Neural progenitor cell (in vitro differentiated cells): ENCODE measurements at regions not wholly inside any gene's neighbourhood (a gene's known extent, or its start where the extent isn't known, plus 50 kb on each side); places are given as distances from the start of the nearest gene placed in this dataset.

Source experiments
- DNase-seq: peaks from one replicate; pipeline ENCODE4 v3.0.0-alpha.2; 2016; ENCODE audit warnings: low spot score
- H2AFZ ChIP-seq: fragments of 200-600 bp; sonication (generic); replicated peaks from 2 replicates; pipeline ENCODE4 v1.6.1; 2016; ENCODE audit warnings: antibody characterized with exemption
- H3F3A ChIP-seq: fragments of 200-600 bp; sonication (generic); 2 replicates; pipeline ENCODE4 v1.6.1; 2016; ENCODE audit warnings: antibody characterized with exemption, low read depth
- H3K27ac ChIP-seq: fragments of 200-600 bp; sonication (generic); 2 replicates; pipeline ENCODE4 v1.5.1; 2016; ENCODE audit warnings: mild to moderate bottlenecking
- H3K27me3 ChIP-seq: fragments of 200-600 bp; sonication (generic); 2 replicates; pipeline ENCODE4 v1.6.1; 2016; ENCODE audit warnings: mild to moderate bottlenecking, moderate library complexity
- H3K36me3 ChIP-seq: fragments of 200-600 bp; sonication (generic); 2 replicates; pipeline ENCODE4 v1.5.1; 2016
- H3K4me1 ChIP-seq: fragments of 200-600 bp; sonication (generic); 2 replicates; pipeline ENCODE4 v1.6.1; 2016; ENCODE audit warnings: mixed run types
- H3K4me2 ChIP-seq: fragments of 200-600 bp; sonication (generic); 2 replicates; pipeline ENCODE4 v1.6.1; 2016
- H3K4me3 ChIP-seq: fragments of 200-600 bp; sonication (generic); 2 replicates; pipeline ENCODE4 v1.5.1; 2016
- H3K79me2 ChIP-seq: fragments of 200-600 bp; sonication (generic); 2 replicates; pipeline ENCODE4 v1.6.1; 2016; ENCODE audit warnings: low read depth
- H3K9ac ChIP-seq: fragments of 200-600 bp; sonication (generic); 2 replicates; pipeline ENCODE4 v1.6.1; 2016
- H3K9me3 ChIP-seq: fragments of 200-600 bp; sonication (generic); 2 replicates; pipeline ENCODE4 v1.5.1; 2016; ENCODE audit warnings: low read depth
- H4K20me1 ChIP-seq: fragments of 200-600 bp; sonication (generic); 2 replicates; pipeline ENCODE4 v1.6.1; 2016; ENCODE audit warnings: low read depth
- H3K27ac Mint-ChIP-seq: 3 replicates; pipeline ENCODE4 v1.8.0; 2021; ENCODE audit warnings: mixed read lengths
- H3K27me3 Mint-ChIP-seq: 2 replicates; pipeline ENCODE4 v1.8.0; 2022; ENCODE audit warnings: low read depth, mild to moderate bottlenecking, inconsistent platforms, moderate library complexity, mixed read lengths; ENCODE audit not compliant: insufficient read depth
- H3K36me3 Mint-ChIP-seq: 3 replicates; pipeline ENCODE4 v1.8.0; 2021; ENCODE audit warnings: mixed read lengths
- H3K4me1 Mint-ChIP-seq: 3 replicates; pipeline ENCODE4 v1.8.0; 2021; ENCODE audit warnings: mixed read lengths
- H3K4me3 Mint-ChIP-seq: 3 replicates; pipeline ENCODE4 v1.8.0; 2021; ENCODE audit warnings: mild to moderate bottlenecking, moderate library complexity, mixed read lengths
- H3K9me3 Mint-ChIP-seq: 3 replicates; pipeline ENCODE4 v1.8.0; 2020; ENCODE audit warnings: mixed read lengths
- CTCF ChIP-seq: fragments of 200-600 bp; sonication (generic); IDR thresholded peaks from 2 replicates; pipeline ENCODE4 v1.5.1; 2017; ENCODE audit warnings: antibody characterized with exemption, mild to moderate bottlenecking
- EZH2 ChIP-seq: fragments of 200-600 bp; sonication (generic); IDR thresholded peaks from 2 replicates; pipeline ENCODE4 v1.6.1; 2017; ENCODE audit warnings: antibody characterized with exemption, mild to moderate bottlenecking, moderate library complexity
- EZH2phosphoT487 ChIP-seq: fragments of 200-600 bp; sonication (generic); IDR thresholded peaks from 2 replicates; pipeline ENCODE4 v1.6.1; 2017; ENCODE audit warnings: antibody characterized with exemption

DNA sequence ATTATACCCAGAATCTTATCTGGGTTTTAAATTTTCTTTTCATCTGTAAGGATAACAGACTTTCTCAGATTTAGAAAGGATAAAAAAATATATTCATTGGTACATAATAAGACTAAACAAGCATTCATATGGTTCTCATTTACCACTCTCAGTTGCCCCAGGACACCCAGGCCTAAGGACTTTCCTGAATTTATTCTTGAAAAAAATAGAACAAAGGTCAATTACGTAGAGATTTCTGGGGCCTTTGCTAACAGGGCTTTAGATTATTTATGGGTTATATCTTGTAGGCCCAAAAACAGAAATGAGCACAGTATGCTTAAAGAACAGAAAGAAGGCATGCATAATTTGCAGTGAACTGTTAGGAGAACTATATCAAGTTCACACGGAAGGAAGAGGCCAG, 269.0 kb upstream of the COL3A1 start:
- Mint-ChIP-seq H3K36me3 (peaks cover 1% of the 10 kb centered on the region), H3K27me3 (no peaks in the 10 kb centered on the region), H3K4me1 (no peaks in the 10 kb centered on the region), H3K4me3 (no peak overlapping the region), H3K27ac (no peak overlapping the region), H3K9me3 (peaks cover 3% of the 10 kb centered on the region)
- Histone ChIP-seq H3K9ac (no peak overlapping the region), H3K27ac (no peak overlapping the region), H3K4me1 (no peaks in the 10 kb centered on the region), H3K9me3 (no peaks in the 10 kb centered on the region), H2AFZ (no peak overlapping the region), H3K27me3 (no peaks in the 10 kb centered on the region), H3K79me2 (no peaks in the 10 kb centered on the region), H3K4me2 (no peak overlapping the region), H3F3A (no peaks in the 10 kb centered on the region), H3K4me3 (no peak overlapping the region), H4K20me1 (no peaks in the 10 kb centered on the region), H3K36me3 (no peaks in the 10 kb centered on the region)
- TF ChIP-seq EZH2, result no peak
- TF ChIP-seq EZH2phosphoT487, result no peak
- no peak for TF ChIP-seq CTCF
- no peak for DNase-seq

DNA sequence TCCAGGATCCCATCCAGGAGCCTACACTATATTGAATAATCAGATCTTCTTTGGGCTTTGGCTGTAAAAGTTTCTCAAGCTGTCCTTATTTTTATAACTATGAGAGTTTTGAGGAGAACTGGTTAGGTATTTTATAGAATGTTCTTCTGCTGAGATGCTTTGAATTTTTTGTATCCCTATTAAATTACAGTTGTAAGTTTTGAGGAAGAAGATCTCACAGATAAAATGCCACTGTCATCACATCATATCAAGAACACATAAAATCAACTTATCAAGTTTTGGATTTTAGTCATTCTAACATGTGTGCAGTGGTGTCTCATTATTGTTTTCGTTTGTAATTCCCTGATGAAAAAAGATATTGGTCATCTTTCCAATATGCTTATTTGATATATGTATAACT, 260.2 kb upstream of the COL3A1 start:
- no peak for DNase-seq
- Histone ChIP-seq H4K20me1 (no peaks in the 10 kb centered on the region), H3K9me3 (no peaks in the 10 kb centered on the region), H3K4me3 (no peak overlapping the region), H3K27me3 (no peaks in the 10 kb centered on the region), H3K4me2 (no peak overlapping the region), H3K9ac (no peak overlapping the region), H2AFZ (no peak overlapping the region), H3F3A (no peaks in the 10 kb centered on the region), H3K4me1 (no peaks in the 10 kb centered on the region), H3K27ac (no peak overlapping the region), H3K79me2 (no peaks in the 10 kb centered on the region), H3K36me3 (no peaks in the 10 kb centered on the region)
- TF ChIP-seq CTCF (no peak), EZH2 (no peak)
- H3K4me3 Mint-ChIP-seq, result no peak overlapping the region
- H3K4me1 Mint-ChIP-seq, result peaks cover 3% of the 10 kb centered on the region
- H3K27ac Mint-ChIP-seq, result no peak overlapping the region
- H3K36me3 Mint-ChIP-seq, result peaks cover 2% of the 10 kb centered on the region
- no peaks in the 10 kb centered on the region for H3K27me3 Mint-ChIP-seq
- H3K9me3 Mint-ChIP-seq, result peaks cover 19% of the 10 kb centered on the region

GRCh38 chr2:188720811-188721605, 253.2 kb upstream of the COL3A1 start:
- H3K27ac Mint-ChIP-seq, result no peak overlapping the region
- Histone ChIP-seq H3K79me2 (no peaks in the 10 kb centered on the region), H3K9ac (no peak overlapping the region), H3K4me1 (no peaks in the 10 kb centered on the region), H3K27me3 (no peaks in the 10 kb centered on the region), H3F3A (no peaks in the 10 kb centered on the region), H3K36me3 (no peaks in the 10 kb centered on the region), H3K4me2 (no peak overlapping the region), H4K20me1 (no peaks in the 10 kb centered on the region), H2AFZ (no peak overlapping the region), H3K9me3 (no peaks in the 10 kb centered on the region), H3K27ac (no peak overlapping the region), H3K4me3 (no peak overlapping the region)
- no peaks in the 10 kb centered on the region for H3K9me3 Mint-ChIP-seq
- no peaks in the 10 kb centered on the region for H3K36me3 Mint-ChIP-seq
- no peaks in the 10 kb centered on the region for H3K27me3 Mint-ChIP-seq
- H3K4me3 Mint-ChIP-seq, result no peak overlapping the region
- peaks cover 13% of the 10 kb centered on the region for H3K4me1 Mint-ChIP-seq
- DNase-seq, result no peak
- TF ChIP-seq EZH2phosphoT487 (no peak), CTCF (no peak), EZH2 (no peak)
